OCI-LY7 (cell line): ENCODE measurements at regions not wholly inside any gene's neighbourhood (a gene's known extent, or its start where the extent isn't known, plus 50 kb on each side); places are given as distances from the start of the nearest gene placed in this dataset.

ENCODE experiments used
- CTCF ChIP-seq: fragments of 200-600 bp; sonication (generic); conservative IDR thresholded peaks from 2 replicates; pipeline ENCODE4 v1.5.1; 2014; ENCODE audit warnings: mild to moderate bottlenecking, antibody characterized with exemption, low read length, moderate library complexity, mixed read lengths
- EZH2phosphoT487 ChIP-seq: fragments of 200-600 bp; sonication (generic); IDR thresholded peaks from 2 replicates; pipeline ENCODE4 v1.6.1; 2018; ENCODE audit warnings: low read depth, borderline replicate concordance, mild to moderate bottlenecking, mixed run types, antibody characterized with exemption, low read length, moderate library complexity, mixed read lengths

- TF ChIP-seq CTCF (no peak), EZH2phosphoT487 (no peak)
These were observed 933.0 kb upstream of the PHF14 start for GRCh38 chr7:10040674-10041073.
